ENCODE measurements at regions not wholly inside any gene's neighbourhood (a gene's known extent, or its start where the extent isn't known, plus 50 kb on each side); places are given as distances from the start of the nearest gene placed in this dataset.

DNA sequence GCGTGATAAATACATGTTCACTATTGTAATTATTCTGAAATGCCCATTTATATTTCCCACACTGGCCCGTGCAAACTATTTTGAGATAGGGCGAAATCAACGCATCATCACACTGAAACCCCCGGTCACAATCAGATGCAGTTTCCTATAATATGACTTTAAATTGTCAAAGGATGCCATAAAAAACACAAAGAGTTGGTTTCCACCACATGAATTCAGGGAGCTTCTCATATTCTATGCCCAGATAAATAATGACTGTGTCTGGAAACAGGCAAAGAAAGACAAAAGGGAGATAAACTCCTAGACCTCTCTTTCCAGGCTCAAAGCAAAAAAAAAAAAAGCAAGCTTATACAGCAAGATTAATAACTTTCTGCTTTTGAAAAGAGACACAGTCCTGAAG is 375.8 kb upstream of the AKR1E2 start:
- intact Hi-C loops (cut with DNase I; ENCODE audit: low total_unique reads), result no loop called here

DNA sequence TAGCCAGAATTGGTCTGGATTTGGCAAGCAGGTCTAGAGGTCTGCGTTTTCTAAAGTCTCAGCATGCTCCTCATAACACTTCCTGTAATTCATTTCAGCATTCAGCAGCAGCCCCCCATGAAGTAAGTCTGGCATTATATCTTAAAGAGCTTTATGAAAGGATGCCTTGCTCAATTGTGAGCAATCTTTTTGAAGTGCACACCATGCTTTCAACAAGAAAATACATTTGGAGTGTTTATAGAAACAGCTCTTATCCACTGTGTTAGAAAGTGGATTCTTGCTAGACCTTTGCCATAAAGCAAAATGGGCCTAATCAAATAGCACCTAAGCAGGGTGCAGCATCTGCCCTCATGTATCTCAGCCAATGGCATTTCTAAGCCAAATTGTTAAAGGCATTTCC is 378.0 kb upstream of the AKR1E2 start:
- no peaks in the 10 kb centered on the region for H3K4me1 ChIP-seq
- TF ChIP-seq POLR2A (IDR thresholded peaks at IDR 0.05) (no peak), CTCF (IDR thresholded peaks at IDR 0.05) (no peak)
- intact Hi-C loops (cut with DNase I; ENCODE audit: low total_unique reads), result no loop called here
- no peak overlapping the region for H3K27ac ChIP-seq
- no peak overlapping the region for H3K4me3 ChIP-seq
- DNase-seq, result no peak
- no peaks in the 10 kb centered on the region for H3K36me3 ChIP-seq (ENCODE audit: low read depth, missing control alignments)
- WGBS, 2 donors, result 55 to 84% methylated on average over 1 of the region's 1 CpG
- H3K9me3 ChIP-seq, result no peaks in the 10 kb centered on the region
- no peaks in the 10 kb centered on the region for H3K27me3 ChIP-seq

More for the DNA sequence above, 375.8 kb upstream of the AKR1E2 start:
- Histone ChIP-seq H3K4me1 (no peaks in the 10 kb centered on the region), H3K4me3 (no peak overlapping the region), H3K36me3 (ENCODE audit: low read depth, missing control alignments) (no peaks in the 10 kb centered on the region), H3K27ac (no peak overlapping the region), H3K9me3 (no peaks in the 10 kb centered on the region), H3K27me3 (no peaks in the 10 kb centered on the region)
- no peak for DNase-seq
- 92 to 97% methylated on average over 5 of the region's 5 CpGs for WGBS, 2 donors
- TF ChIP-seq CTCF (IDR thresholded peaks at IDR 0.05) (no peak), POLR2A (IDR thresholded peaks at IDR 0.05) (no peak)

DNA sequence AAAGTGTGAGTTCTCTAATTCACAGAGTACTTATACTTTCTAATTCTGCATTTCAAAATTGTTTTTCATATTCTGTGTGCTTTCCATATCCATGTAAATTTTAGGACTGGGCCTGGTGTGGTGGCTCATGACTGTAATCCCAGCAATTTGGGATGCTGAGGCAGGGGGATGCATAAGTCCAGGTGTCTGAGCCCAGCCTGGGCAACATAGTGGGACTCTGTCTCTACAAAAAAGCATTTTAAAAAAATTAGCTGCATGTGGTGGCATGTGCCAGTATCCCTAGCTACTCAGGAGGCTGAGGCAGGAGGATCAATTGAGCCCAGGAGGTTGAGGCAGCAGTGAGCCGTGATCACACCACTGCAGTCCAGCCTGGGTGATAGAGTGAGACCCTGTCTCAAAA is 382.6 kb upstream of the AKR1E2 start:
- H3K9me3 ChIP-seq, result no peaks in the 10 kb centered on the region
- no peaks in the 10 kb centered on the region for H3K4me1 ChIP-seq
- H3K4me3 ChIP-seq, result no peak overlapping the region
- intact Hi-C loops (cut with DNase I; ENCODE audit: low total_unique reads), result no loop called here
- no peaks in the 10 kb centered on the region for H3K36me3 ChIP-seq (ENCODE audit: low read depth, missing control alignments)
- no peak for DNase-seq
- 86 to 87% methylated on average over 1 of the region's 1 CpG for WGBS, 2 donors
- TF ChIP-seq POLR2A (IDR thresholded peaks at IDR 0.05), result no peak
- no peak for TF ChIP-seq CTCF (IDR thresholded peaks at IDR 0.05)
- H3K27ac ChIP-seq, result no peak overlapping the region
- H3K27me3 ChIP-seq, result no peaks in the 10 kb centered on the region

GRCh38 chr10:4442296-4442695 is 383.7 kb upstream of the AKR1E2 start:
- no peak overlapping the region for H3K4me3 ChIP-seq
- TF ChIP-seq CTCF (IDR thresholded peaks at IDR 0.05) (no peak), POLR2A (IDR thresholded peaks at IDR 0.05) (no peak)
- no peaks in the 10 kb centered on the region for H3K4me1 ChIP-seq
- DNase-seq, result no peak
- no peaks in the 10 kb centered on the region for H3K9me3 ChIP-seq
- no peaks in the 10 kb centered on the region for H3K36me3 ChIP-seq (ENCODE audit: low read depth, missing control alignments)
- intact Hi-C loops (cut with DNase I; ENCODE audit: low total_unique reads), result no loop called here
- no peak overlapping the region for H3K27ac ChIP-seq
- no peaks in the 10 kb centered on the region for H3K27me3 ChIP-seq
- WGBS, 2 donors, result 64 to 86% methylated on average over 4 of the region's 4 CpGs

DNA sequence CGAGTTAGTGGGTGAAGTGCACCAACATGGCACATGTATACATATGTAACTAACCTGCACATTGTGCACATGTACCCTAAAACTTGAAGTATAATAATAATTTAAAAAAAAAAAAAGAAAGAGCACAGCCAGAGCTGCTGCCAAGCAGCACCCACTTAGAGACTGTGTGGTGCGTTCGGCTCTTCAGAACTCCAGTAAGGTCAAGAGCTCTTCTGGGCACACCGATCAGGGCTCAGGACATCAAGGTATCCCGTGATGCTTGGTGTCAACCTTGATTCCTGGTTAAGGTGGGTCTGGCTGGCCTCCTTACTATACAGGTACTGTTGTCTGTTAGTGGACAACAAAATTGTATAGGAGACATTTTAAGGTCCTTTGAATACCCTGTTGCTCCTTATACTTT is 385.7 kb upstream of the AKR1E2 start:
- DNase-seq, result no peak
- Histone ChIP-seq H3K27me3 (no peaks in the 10 kb centered on the region), H3K9me3 (no peaks in the 10 kb centered on the region), H3K27ac (no peak overlapping the region), H3K36me3 (ENCODE audit: low read depth, missing control alignments) (no peaks in the 10 kb centered on the region), H3K4me1 (no peaks in the 10 kb centered on the region), H3K4me3 (no peak overlapping the region)
- WGBS, 2 donors, result 81% methylated on average over 5 of the region's 5 CpGs
- no peak for TF ChIP-seq CTCF (IDR thresholded peaks at IDR 0.05)
- intact Hi-C loops (cut with DNase I; ENCODE audit: low total_unique reads), result no loop called here

Data from testis (tissue), 2 donors.